GM10248 (cell line): ENCODE measurements at regions not wholly inside any gene's neighbourhood (a gene's known extent, or its start where the extent isn't known, plus 50 kb on each side); places are given as distances from the start of the nearest gene placed in this dataset.

Experiments used
- CTCF ChIA-PET: fragments of 300-600 bp; sonication (Branson Sonifier 250); formaldehyde crosslinking; extraction: SDS; loops from one replicate; lab custom pipeline; 2021; ENCODE audit warnings: antibody characterized with exemption; lab: Yijun Ruan, JAX
- POLR2A ChIA-PET: fragments of 350-650 bp; sonication (Branson Sonifier 250); formaldehyde crosslinking; extraction: SDS; loops from one replicate; lab custom pipeline; 2020; ENCODE audit warnings: antibody characterized with exemption; lab: Yijun Ruan, JAX
- DNase-seq: peaks from one replicate; pipeline ENCODE4 v3.0.0; 2012; ENCODE audit errors: extremely low spot score
- TF ChIP-seq, protein P1 (sequence below): IDR thresholded peaks from 2 replicates; pipeline ENCODE4 v1.5.1; 2012; ENCODE audit warnings: mild to moderate bottlenecking, low read depth; ENCODE audit errors: extremely low read depth, missing control alignments, control extremely low read depth

DNA sequence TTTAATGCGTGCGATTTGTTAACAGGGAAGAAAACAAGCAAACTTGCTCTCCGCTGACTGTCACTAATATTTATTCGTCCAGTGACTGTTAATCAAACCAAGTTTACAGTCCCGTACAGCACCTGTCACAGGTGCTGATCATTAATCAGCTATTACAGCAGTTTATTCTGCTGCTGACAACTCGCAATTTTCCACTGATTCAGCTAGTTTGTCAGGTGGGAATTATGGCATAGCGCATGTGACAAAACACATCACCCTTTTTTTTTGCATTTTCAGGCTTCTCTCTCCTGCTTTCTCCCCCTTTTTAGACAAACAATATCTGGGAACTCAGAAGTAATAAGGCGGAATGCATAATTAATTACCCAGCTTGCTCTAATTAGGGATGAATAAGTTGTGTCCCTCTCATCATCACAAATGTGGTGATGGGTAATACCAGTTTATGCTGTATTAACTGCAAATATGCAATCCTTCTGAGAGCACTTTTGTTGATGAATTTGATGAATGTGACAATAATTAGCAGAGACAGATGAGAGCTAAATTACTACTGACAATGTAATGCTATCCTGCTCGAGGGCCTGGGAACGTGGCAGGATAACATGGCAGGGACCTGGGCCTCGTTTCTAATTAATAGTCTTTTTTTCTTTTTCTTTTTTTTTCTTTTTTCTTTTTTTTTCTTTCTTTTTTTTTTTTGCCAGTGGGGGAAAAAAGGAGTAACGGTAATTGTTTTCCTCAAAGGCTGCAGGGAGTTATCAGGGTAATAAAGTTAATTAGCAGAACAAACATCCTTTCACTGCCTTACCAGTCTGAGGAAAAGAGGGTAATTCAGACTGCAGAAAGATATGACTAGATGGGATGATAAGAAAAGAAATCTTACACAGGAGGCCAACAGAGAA, 150.3 kb upstream of the SOX2 start:
- ChIA-PET POLR2A (no interaction called here), CTCF (no interaction called here)
- no peak for DNase-seq
- TF ChIP-seq, protein P1, sequence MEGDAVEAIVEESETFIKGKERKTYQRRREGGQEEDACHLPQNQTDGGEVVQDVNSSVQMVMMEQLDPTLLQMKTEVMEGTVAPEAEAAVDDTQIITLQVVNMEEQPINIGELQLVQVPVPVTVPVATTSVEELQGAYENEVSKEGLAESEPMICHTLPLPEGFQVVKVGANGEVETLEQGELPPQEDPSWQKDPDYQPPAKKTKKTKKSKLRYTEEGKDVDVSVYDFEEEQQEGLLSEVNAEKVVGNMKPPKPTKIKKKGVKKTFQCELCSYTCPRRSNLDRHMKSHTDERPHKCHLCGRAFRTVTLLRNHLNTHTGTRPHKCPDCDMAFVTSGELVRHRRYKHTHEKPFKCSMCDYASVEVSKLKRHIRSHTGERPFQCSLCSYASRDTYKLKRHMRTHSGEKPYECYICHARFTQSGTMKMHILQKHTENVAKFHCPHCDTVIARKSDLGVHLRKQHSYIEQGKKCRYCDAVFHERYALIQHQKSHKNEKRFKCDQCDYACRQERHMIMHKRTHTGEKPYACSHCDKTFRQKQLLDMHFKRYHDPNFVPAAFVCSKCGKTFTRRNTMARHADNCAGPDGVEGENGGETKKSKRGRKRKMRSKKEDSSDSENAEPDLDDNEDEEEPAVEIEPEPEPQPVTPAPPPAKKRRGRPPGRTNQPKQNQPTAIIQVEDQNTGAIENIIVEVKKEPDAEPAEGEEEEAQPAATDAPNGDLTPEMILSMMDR: no peak

DNA sequence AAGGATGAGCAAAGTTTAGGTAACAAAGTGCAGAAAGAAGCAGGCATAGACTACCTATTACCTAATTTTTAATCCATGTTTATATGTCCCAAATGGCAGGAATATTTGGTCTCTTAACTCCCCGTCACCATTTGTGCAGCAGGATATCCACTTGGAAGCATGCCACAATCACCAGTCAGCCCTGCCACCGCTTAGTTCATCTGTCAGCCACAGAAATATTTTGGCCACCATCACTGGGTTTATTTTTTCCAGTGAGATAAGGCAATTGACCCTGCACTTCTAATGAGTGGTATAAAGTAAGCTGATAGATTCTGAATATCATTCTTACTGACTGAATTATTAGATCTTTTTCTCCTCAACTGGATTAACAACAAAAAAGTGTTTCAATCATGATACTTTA, 152.9 kb upstream of the SOX2 start:
- no peak for DNase-seq

DNA sequence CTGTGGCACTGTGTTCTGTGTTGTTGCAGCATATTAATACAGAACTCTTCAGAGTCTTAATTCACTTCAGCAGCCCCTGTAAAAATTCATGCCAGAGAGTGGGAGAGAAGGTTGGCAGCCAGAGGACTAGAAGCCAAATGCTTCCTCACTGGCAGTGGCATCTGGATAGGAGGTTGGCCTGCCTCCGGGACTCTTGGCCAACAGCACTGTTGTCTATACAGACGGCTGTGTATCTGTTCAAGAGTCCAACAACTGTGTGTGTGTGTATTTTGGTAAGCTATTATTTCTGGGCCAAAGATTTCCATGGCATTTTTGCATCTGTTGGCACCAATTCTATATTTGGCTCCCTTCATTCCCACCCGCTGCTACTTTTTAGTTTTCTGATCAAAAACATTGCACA, 156.0 kb upstream of the SOX2 start:
- CTCF ChIA-PET: interaction anchor here (1.2 kb wide), 1 partner anchor 15 kb away, joined by 3 read pairs; no protein-coding TSS in a partner anchor
- no peak for DNase-seq
- TF ChIP-seq, protein P1: no peak
- POLR2A ChIA-PET: no interaction called here

More for the DNA sequence above, 152.9 kb upstream of the SOX2 start:
- TF ChIP-seq, protein P1: no peak
- ChIA-PET CTCF (no interaction called here), POLR2A (no interaction called here)

DNA sequence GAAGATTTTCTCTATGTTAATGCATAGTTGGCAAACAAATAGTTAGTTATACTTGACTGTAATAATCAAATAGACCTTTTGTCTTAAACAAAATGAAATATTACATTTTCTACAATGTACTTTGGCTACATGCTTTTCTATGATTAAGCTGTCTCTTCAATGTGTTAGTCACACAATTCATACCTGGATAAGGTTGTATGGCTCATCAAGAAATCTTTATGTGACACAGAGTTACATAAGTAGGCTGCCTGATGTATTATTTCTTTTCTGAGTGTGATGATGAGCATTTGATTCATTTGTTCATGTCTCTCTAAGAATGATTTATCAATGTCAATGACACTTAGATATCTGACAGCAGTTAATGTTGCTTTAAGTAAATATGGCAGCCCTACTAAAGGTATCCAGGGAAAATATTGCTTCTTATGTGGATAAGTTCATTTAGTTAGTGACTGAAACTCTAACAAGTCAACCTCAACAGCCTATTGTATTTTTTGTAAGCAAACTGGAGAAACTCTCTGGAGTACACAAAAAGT, 157.4 kb upstream of the SOX2 start:
- no peak for DNase-seq
- ChIA-PET CTCF (no interaction called here), POLR2A (no interaction called here)
- TF ChIP-seq, protein P1: no peak

DNA sequence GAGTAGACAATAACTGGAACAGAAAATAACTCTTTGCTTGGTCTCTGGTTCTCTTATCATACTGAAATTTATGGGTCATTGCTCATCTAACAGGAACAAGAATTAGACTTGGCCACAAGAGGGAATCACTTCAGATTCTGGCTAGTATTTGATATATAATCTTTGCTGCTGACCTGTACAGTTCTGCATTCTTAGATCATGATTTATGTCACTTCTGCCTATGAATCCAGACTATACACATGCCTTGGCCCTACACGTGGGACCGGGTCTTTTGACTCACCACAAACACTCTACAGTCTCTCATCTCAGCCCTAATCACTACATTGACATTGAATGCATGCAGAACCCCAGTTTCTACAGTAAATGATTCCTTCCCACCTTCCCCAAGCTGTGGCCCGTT, 162.5 kb upstream of the SOX2 start:
- TF ChIP-seq, protein P1: no peak
- POLR2A ChIA-PET: no interaction called here
- no peak for DNase-seq
- CTCF ChIA-PET: no interaction called here

DNA sequence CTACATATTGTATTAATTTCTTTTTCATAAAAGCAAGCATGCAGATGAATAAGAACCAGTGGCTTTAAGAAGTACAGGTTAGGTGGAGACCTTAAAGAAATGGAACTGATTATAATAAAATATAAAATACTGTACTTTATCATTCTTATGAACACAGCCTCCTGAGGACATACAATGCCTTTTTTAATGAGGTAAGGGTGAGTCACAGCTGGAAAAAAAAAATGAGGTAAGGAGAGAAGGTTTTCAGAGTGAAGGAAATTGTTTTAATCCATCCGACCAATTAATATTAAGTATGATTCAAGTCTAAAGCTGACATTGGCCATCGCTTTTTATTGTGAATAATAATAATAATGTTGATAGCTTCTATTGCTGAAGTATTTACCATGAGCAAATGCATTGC, 170.3 kb upstream of the SOX2 start:
- DNase-seq: no peak
- ChIA-PET POLR2A (no interaction called here), CTCF (no interaction called here)
- TF ChIP-seq, protein P1: no peak
